ENCODE measurements at regions not wholly inside any gene's neighbourhood (a gene's known extent, or its start where the extent isn't known, plus 50 kb on each side); places are given as distances from the start of the nearest gene placed in this dataset.
"Not testable (repeated sequence)": the region's sequence is repeated elsewhere in the genome, so short reads cannot be mapped to it uniquely, and the experiment has no call there.

- DNase-seq (ENCODE audit: low read depth, low spot score) = no peak
- no peak overlapping the region for H3K4me3 ChIP-seq (ENCODE audit: low read depth, low read length)
- in situ Hi-C loops (cut with HindIII; ENCODE audit: low sequenced_read_pairs) = no loop called here
- no peak for TF ChIP-seq CTCF (IDR thresholded peaks at IDR 0.05; ENCODE audit: low read depth, low read length)
Measured at GRCh38 chr1:218514689-218515088, 169.6 kb downstream of the TGFB2 start.

GRCh38 chr1:218516526-218516925 is 171.4 kb downstream of the TGFB2 start:
- no peak overlapping the region for H3K4me3 ChIP-seq (ENCODE audit: low read depth, low read length)
- no peak for TF ChIP-seq CTCF (IDR thresholded peaks at IDR 0.05; ENCODE audit: low read depth, low read length)
- no peak for DNase-seq (ENCODE audit: low read depth, low spot score)
- in situ Hi-C loops (cut with HindIII; ENCODE audit: low sequenced_read_pairs) = no loop called here

- in situ Hi-C loops (cut with HindIII; ENCODE audit: low sequenced_read_pairs) = no loop called here
- no peak for DNase-seq (ENCODE audit: low read depth, low spot score)
- no peak for TF ChIP-seq CTCF (IDR thresholded peaks at IDR 0.05; ENCODE audit: low read depth, low read length)
- H3K4me3 ChIP-seq (ENCODE audit: low read depth, low read length) = no peak overlapping the region
Measured at GRCh38 chr1:218517459-218517858, 172.3 kb downstream of the TGFB2 start.

- in situ Hi-C loops (cut with HindIII; ENCODE audit: low sequenced_read_pairs) = no loop called here
- no peak overlapping the region for H3K4me3 ChIP-seq (ENCODE audit: low read depth, low read length)
Measured at GRCh38 chr1:218518216-218518740, 173.1 kb downstream of the TGFB2 start.

GRCh38 chr1:218520646-218521045 is 175.5 kb downstream of the TGFB2 start:
- in situ Hi-C loops (cut with HindIII; ENCODE audit: low sequenced_read_pairs) = not testable (repeated sequence)

More at GRCh38 chr1:218518216-218518740, 173.1 kb downstream of the TGFB2 start:
- TF ChIP-seq CTCF (IDR thresholded peaks at IDR 0.05; ENCODE audit: low read depth, low read length) = no peak
- no peak for DNase-seq (ENCODE audit: low read depth, low spot score)

GRCh38 chr1:218521414-218522169 is 176.5 kb downstream of the TGFB2 start:
- DNase-seq (ENCODE audit: low read depth, low spot score) = peak; percentile 28
- in situ Hi-C loops (cut with HindIII; ENCODE audit: low sequenced_read_pairs) = no loop called here
- no peak overlapping the region for H3K4me3 ChIP-seq (ENCODE audit: low read depth, low read length)
- peak; percentile 49 for TF ChIP-seq CTCF (IDR thresholded peaks at IDR 0.05; ENCODE audit: low read depth, low read length)

More at GRCh38 chr1:218520646-218521045, 175.5 kb downstream of the TGFB2 start:
- not testable (repeated sequence) for H3K4me3 ChIP-seq (ENCODE audit: low read depth, low read length); DNase-seq (ENCODE audit: low read depth, low spot score)

GRCh38 chr1:218524526-218524925 is 179.4 kb downstream of the TGFB2 start:
- no peak for TF ChIP-seq CTCF (IDR thresholded peaks at IDR 0.05; ENCODE audit: low read depth, low read length)
- no peak overlapping the region for H3K4me3 ChIP-seq (ENCODE audit: low read depth, low read length)
- no peak for DNase-seq (ENCODE audit: low read depth, low spot score)
- in situ Hi-C loops (cut with HindIII; ENCODE audit: low sequenced_read_pairs) = no loop called here

Data from astrocyte of the spinal cord (primary cell).